22Rv1 (cell line): ENCODE measurements at regions not wholly inside any gene's neighbourhood (a gene's known extent, or its start where the extent isn't known, plus 50 kb on each side); places are given as distances from the start of the nearest gene placed in this dataset.
"Not testable (repeated sequence)": the region's sequence is repeated elsewhere in the genome, so short reads cannot be mapped to it uniquely, and the experiment has no call there.

ENCODE experiments used
- H3K27ac ChIP-seq: fragments of 450-650 bp; 2 replicates; pipeline ENCODE4 v1.5.1; 2017
- ZFX ChIP-seq: fragments of 450-650 bp; IDR thresholded peaks from 2 replicates; pipeline ENCODE4 v1.6.1; 2017; ENCODE audit warnings: antibody characterized with exemption, borderline replicate concordance
- TF ChIP-seq, protein P1 (sequence below): fragments of 450-650 bp; IDR thresholded peaks from 2 replicates; pipeline ENCODE4 v1.5.1; 2017; ENCODE audit warnings: mild to moderate bottlenecking

DNA sequence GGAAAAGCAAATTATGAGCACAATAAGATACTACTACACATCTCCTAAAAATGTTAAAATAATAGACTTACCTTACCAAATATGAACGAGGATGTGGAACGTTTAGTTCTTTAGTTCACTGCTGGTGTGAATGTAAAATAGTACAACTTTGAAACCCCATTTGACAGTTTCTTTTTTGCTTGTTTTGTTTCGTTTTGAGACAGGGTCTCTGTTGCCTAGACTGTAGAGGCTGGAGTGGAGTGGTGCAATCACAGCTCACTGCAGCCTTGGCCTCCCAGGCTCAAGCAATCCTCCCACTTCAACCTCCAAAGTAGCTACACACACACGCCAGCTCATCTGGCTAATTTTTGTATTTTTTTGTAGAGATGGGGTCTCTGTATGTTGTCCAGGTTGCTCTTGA is 136.4 kb upstream of the FAR2 start:
- H3K27ac ChIP-seq, result no peak overlapping the region
- no peak for TF ChIP-seq ZFX
- TF ChIP-seq, protein P1, sequence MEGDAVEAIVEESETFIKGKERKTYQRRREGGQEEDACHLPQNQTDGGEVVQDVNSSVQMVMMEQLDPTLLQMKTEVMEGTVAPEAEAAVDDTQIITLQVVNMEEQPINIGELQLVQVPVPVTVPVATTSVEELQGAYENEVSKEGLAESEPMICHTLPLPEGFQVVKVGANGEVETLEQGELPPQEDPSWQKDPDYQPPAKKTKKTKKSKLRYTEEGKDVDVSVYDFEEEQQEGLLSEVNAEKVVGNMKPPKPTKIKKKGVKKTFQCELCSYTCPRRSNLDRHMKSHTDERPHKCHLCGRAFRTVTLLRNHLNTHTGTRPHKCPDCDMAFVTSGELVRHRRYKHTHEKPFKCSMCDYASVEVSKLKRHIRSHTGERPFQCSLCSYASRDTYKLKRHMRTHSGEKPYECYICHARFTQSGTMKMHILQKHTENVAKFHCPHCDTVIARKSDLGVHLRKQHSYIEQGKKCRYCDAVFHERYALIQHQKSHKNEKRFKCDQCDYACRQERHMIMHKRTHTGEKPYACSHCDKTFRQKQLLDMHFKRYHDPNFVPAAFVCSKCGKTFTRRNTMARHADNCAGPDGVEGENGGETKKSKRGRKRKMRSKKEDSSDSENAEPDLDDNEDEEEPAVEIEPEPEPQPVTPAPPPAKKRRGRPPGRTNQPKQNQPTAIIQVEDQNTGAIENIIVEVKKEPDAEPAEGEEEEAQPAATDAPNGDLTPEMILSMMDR, result no peak

DNA sequence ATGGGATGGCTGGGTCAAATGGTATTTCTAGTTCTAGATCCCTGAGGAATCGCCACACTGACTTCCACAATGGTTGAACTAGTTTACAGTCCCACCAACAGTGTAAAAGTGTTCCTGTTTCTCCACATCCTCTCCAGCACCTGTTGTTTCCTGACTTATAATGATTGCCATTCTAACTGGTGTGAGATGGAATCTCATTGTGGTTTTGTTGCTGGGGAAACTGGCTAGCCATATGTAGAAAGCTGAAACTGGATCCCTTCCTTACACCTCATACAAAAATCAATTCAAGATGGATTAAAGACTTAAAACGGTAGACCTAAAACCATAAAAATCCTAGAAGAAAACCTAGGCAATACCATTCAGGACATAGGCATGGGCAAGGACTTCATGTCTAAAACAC is 131.5 kb upstream of the FAR2 start:
- H3K27ac ChIP-seq, result not testable (repeated sequence)

DNA sequence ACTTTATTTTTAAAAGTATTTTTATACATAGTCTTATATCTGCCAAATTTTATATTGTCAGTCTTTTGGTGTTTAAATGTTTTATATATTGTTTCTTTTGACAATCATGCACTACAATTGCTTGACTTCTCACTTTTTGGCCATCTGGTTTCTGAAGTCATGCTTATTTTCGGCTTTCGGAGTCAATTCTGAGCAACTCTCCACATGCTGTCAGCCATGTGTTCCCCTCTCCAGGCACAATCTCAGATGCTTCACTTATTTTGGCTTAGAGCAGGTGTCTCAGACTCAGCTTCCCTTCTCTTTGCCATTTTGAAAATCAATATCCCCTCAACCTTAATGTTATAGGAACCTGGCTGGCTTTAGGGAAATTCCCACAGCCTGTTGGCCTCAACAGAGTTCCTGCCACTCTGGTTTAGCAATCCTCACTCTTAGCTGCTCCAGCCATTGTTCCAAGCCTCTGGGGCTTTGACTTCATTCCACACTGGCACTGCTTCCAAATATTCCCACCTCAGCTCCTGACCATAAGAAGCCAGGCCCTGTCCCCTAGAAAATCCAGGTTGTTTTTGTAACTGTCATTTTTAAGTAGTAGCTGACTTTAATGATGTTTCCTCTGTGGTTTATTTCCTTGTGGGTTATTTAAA is 125.5 kb upstream of the FAR2 start:
- H3K27ac ChIP-seq, result no peak overlapping the region
- TF ChIP-seq ZFX, result no peak
- TF ChIP-seq, protein P1, result no peak

DNA sequence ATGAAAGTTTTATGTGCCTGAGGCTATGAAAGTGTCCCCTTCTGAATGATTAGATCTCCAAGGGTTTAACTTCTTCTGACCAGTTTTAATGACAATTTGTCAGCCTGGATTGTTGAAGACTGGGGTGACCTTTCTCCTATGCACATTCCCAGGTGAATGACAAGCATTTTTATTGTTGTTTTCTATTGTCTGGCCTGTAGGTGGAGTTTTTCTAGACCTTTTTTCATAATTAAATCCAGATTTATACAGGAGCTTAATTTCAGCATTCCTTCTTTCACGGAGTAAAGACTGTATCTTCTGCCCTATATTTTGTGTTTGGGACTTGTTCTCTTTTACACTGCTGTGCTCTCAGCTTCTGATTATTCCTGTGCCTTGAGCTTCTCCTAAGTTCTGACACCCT is 125.0 kb upstream of the FAR2 start:
- H3K27ac ChIP-seq, result no peak overlapping the region
- no peak for TF ChIP-seq ZFX
- TF ChIP-seq, protein P1, result peak; percentile 53

DNA sequence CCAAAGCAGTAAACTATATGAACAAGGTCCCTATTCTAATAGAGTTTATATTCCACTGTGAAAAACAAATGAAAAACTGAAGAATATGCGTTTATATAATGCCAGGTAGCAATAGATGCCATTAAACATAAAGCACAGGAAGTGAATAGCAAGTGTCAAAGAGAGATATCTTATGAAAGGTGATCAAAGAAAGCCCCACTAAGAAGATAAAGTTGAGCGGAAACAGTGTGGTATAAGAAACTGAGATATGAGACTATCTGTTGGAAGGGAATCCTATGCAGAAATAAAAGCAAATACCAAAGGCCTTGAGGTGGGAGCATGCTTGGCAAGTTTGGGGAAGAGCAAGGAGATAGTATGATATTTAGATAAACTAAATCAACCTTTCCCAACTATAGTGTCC is 123.1 kb upstream of the FAR2 start:
- TF ChIP-seq ZFX, result no peak
- TF ChIP-seq, protein P1, result no peak
- no peak overlapping the region for H3K27ac ChIP-seq

DNA sequence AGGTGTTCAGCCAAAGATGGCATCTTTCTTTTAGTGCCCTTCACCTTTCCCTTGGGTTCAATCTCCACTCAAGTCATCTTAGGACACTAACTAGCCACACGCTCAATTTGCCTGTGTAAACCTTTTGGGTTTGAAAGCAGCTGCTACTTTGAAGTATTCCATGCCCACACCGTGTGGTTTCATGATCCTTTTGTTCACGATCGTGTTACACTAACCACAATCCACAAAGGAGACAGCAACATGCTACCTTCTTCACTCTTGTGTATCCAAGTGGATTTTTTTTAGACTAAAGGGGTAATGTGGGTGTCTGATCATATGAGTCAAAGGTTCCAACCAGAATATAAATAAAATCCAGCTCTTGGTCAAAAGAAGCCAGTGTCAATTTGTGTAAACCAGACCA is 122.7 kb upstream of the FAR2 start:
- TF ChIP-seq, protein P1, result no peak
- no peak for TF ChIP-seq ZFX

DNA sequence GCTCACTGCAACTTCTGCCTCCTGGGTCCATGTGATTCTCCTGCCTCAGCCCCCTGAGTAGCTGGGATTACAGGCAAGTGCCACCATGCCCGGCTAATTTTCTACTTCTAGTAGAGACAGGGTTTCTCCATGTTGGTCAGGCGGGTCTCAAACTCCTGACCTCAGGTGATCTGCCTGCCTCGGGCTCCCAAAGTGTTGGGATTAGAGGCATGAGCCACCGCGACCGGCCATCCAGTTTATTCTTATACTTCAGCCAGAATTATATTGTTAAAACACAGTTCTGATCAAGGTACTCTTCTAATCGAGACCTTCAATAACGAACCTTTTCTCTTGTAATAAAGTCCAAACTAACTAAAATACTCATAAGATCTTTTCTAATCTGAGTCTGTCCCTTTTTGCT is 119.6 kb upstream of the FAR2 start:
- H3K27ac ChIP-seq, result not testable (repeated sequence)

More for the DNA sequence above, 122.7 kb upstream of the FAR2 start:
- H3K27ac ChIP-seq, result no peak overlapping the region

DNA sequence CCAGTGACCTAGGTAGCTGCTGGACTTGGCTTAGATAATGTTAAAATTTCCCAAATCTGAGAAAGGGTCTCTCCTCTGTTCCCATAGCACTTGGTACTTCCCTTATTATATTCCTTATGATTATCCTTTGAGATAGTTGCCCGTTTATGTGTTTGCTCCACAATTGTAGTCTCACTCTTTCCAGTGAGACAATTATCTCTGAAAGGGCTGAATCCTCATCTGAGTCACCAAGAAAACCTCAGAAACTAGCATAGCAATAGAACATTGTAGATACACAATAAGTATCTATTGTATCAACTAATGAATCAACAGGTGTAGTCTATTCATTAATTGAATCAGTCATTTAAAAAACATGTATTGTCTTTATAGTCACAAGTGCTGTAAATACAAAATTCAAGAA is 119.1 kb upstream of the FAR2 start:
- TF ChIP-seq ZFX, result no peak
- TF ChIP-seq, protein P1, result no peak
- no peak overlapping the region for H3K27ac ChIP-seq
